A673 (cell line): ENCODE measurements at regions not wholly inside any gene's neighbourhood (a gene's known extent, or its start where the extent isn't known, plus 50 kb on each side); places are given as distances from the start of the nearest gene placed in this dataset.

Experiments
- BruUV-seq: library from RNA; stranded (reverse); fragments of 400-500 nt; replicated peaks from 2 replicates; lab custom pipeline; 2021; lab: Mats Ljungman, UMichigan
- CTCF ChIA-PET: fragments of 300-600 bp; sonication (Branson Sonifier 250); formaldehyde crosslinking; loops from one replicate; lab custom pipeline; 2022; ENCODE audit warnings: antibody characterized with exemption; lab: Charles Lee
- POLR2A ChIA-PET: fragments of 300-600 bp; sonication (Branson Sonifier 250); formaldehyde crosslinking; loops from one replicate; lab custom pipeline; 2022; ENCODE audit warnings: antibody characterized with exemption; ENCODE audit not compliant: low non-redundant PET; lab: Charles Lee
- DNase-seq: peaks from one replicate; pipeline ENCODE4 v3.0.0-alpha.2; 2015; ENCODE audit warnings: low spot score
- H3K27ac ChIP-seq: fragments of 200-600 bp; sonication (generic); 2 replicates; pipeline ENCODE4 v1.5.1; 2016; ENCODE audit warnings: mixed run types, low read depth, mild to moderate bottlenecking, mixed read lengths, antibody characterized with exemption, low read length; ENCODE audit not compliant: poor library complexity, severe bottlenecking
- H3K27me3 ChIP-seq: fragments of 200-600 bp; sonication (generic); replicated peaks from 2 replicates; pipeline ENCODE4 v1.6.1; 2017; ENCODE audit warnings: mixed run types, low read depth, mild to moderate bottlenecking, mixed read lengths, antibody characterized with exemption, low read length; ENCODE audit not compliant: insufficient read depth, poor library complexity
- H3K36me3 ChIP-seq: fragments of 200-600 bp; sonication (generic); 2 replicates; pipeline ENCODE4 v1.6.1; 2016; ENCODE audit warnings: mixed run types, mild to moderate bottlenecking, mixed read lengths, antibody characterized with exemption, low read length; ENCODE audit not compliant: insufficient read depth, poor library complexity, severe bottlenecking
- H3K4me1 ChIP-seq: fragments of 200-600 bp; sonication (generic); 2 replicates; pipeline ENCODE4 v1.6.1; 2017; ENCODE audit warnings: mixed run types, mild to moderate bottlenecking, mixed read lengths, antibody characterized with exemption, low read length; ENCODE audit not compliant: insufficient read depth, poor library complexity, severe bottlenecking
- H3K4me3 ChIP-seq: fragments of 200-600 bp; sonication (generic); 2 replicates; pipeline ENCODE4 v1.5.1; 2016; ENCODE audit warnings: low read depth, mixed run types, mild to moderate bottlenecking, mixed read lengths, low read length; ENCODE audit not compliant: poor library complexity, severe bottlenecking
- H3K9me3 ChIP-seq: fragments of 200-600 bp; sonication (generic); 2 replicates; pipeline ENCODE4 v1.6.1; 2016; ENCODE audit warnings: mixed run types, low read depth, mild to moderate bottlenecking, mixed read lengths, antibody characterized with exemption, low read length; ENCODE audit not compliant: poor library complexity, severe bottlenecking
- EZH2 ChIP-seq: fragments of 200-600 bp; sonication (generic); IDR thresholded peaks from 2 replicates; pipeline ENCODE4 v1.6.1; 2017; ENCODE audit warnings: borderline replicate concordance, low read depth, mild to moderate bottlenecking, mixed read lengths, antibody characterized with exemption, low read length; ENCODE audit not compliant: poor library complexity, severe bottlenecking
- intact Hi-C: fragments of 100-400 bp; cut with micrococcal nuclease; formaldehyde crosslinking; loops from one replicate; pipeline ENCODE4 v1.10.0; 2022; ENCODE audit not compliant: unreplicated experiment
- TF ChIP-seq, protein P1 (sequence below): fragments of 300-800, 200-600 bp; sonication (generic); conservative IDR thresholded peaks from 2 replicates; pipeline ENCODE4 v1.5.1; 2017; ENCODE audit warnings: low read depth, mild to moderate bottlenecking, antibody characterized with exemption, low read length, moderate library complexity, mixed read lengths

DNA sequence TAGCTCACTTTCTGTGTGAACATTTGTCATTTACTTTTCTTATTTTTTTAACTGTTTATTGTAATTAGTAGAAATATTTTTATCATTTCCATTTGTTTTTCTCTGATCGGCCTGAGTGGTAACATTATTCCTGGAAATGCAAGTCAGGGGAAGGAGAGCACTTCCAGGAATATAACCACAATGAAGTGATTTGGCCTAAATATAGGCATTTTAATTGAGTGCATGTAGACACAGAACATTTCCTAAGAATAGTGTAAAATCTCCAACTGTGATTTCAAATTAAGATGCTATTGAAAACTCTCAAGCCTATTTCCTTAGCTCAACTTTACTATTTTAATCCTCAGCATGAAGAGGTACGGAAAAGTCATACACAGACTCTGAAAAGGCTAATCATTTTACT, 86.5 kb upstream of the SKAP2 start:
- POLR2A ChIA-PET = no interaction called here
- H3K4me3 ChIP-seq = no peak overlapping the region
- intact Hi-C loops = no loop called here
- peak; percentile 1 for DNase-seq
- no peak overlapping the region for H3K27ac ChIP-seq
- no peaks in the 10 kb centered on the region for H3K4me1 ChIP-seq
- H3K27me3 ChIP-seq = peaks cover 24% of the 10 kb centered on the region
- no peaks in the 10 kb centered on the region for H3K36me3 ChIP-seq
- CTCF ChIA-PET = no interaction called here
- TF ChIP-seq, protein P1, sequence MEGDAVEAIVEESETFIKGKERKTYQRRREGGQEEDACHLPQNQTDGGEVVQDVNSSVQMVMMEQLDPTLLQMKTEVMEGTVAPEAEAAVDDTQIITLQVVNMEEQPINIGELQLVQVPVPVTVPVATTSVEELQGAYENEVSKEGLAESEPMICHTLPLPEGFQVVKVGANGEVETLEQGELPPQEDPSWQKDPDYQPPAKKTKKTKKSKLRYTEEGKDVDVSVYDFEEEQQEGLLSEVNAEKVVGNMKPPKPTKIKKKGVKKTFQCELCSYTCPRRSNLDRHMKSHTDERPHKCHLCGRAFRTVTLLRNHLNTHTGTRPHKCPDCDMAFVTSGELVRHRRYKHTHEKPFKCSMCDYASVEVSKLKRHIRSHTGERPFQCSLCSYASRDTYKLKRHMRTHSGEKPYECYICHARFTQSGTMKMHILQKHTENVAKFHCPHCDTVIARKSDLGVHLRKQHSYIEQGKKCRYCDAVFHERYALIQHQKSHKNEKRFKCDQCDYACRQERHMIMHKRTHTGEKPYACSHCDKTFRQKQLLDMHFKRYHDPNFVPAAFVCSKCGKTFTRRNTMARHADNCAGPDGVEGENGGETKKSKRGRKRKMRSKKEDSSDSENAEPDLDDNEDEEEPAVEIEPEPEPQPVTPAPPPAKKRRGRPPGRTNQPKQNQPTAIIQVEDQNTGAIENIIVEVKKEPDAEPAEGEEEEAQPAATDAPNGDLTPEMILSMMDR = no peak
- no peak for TF ChIP-seq EZH2
- no TSS peak for BruUV-seq
- H3K9me3 ChIP-seq = no peaks in the 10 kb centered on the region

GRCh38 chr7:26949319-26949718, 84.9 kb upstream of the SKAP2 start:
- Histone ChIP-seq H3K4me3 (no peak overlapping the region), H3K27me3 (peaks cover 24% of the 10 kb centered on the region), H3K27ac (no peak overlapping the region), H3K36me3 (no peaks in the 10 kb centered on the region), H3K9me3 (no peaks in the 10 kb centered on the region), H3K4me1 (no peaks in the 10 kb centered on the region)
- POLR2A ChIA-PET = no interaction called here
- BruUV-seq = no TSS peak
- intact Hi-C loops = no loop called here
- TF ChIP-seq, protein P1 = no peak
- TF ChIP-seq EZH2 = no peak
- no peak for DNase-seq
- CTCF ChIA-PET = no interaction called here

GRCh38 chr7:26948617-26949118, 84.3 kb upstream of the SKAP2 start:
- CTCF ChIA-PET = no interaction called here
- H3K36me3 ChIP-seq = no peaks in the 10 kb centered on the region
- no peak for TF ChIP-seq EZH2
- TF ChIP-seq, protein P1 = no peak
- H3K4me1 ChIP-seq = no peaks in the 10 kb centered on the region
- POLR2A ChIA-PET = no interaction called here
- H3K27ac ChIP-seq = no peak overlapping the region
- H3K4me3 ChIP-seq = no peak overlapping the region
- peaks cover 24% of the 10 kb centered on the region for H3K27me3 ChIP-seq
- no peaks in the 10 kb centered on the region for H3K9me3 ChIP-seq
- intact Hi-C loops = no loop called here
- DNase-seq = no peak
- BruUV-seq = no TSS peak
